Esophagus muscularis mucosa (tissue), 4 donors: ENCODE measurements at regions not wholly inside any gene's neighbourhood (a gene's known extent, or its start where the extent isn't known, plus 50 kb on each side); places are given as distances from the start of the nearest gene placed in this dataset.

Experiments used
- CTCF ChIP-seq, 3 experiments: fragments of 200-600 bp in 2 of 3; fragments of 450-650 bp in 1 of 3; sonication (generic) in 2 of 3; IDR thresholded peaks; one replicate each; pipeline ENCODE4 v1.5.1; 2017 to 2019; ENCODE audit warnings: antibody characterized with exemption in 3 of 3, mild to moderate bottlenecking in 2 of 3, moderate library complexity in 1 of 3
- EP300 ChIP-seq: sonication (generic); formaldehyde crosslinking; IDR thresholded peaks from one replicate; pipeline ENCODE4 v1.6.1; 2017; ENCODE audit warnings: antibody characterized with exemption
- POLR2A ChIP-seq: fragments of 450-650 bp; IDR thresholded peaks from one replicate; pipeline ENCODE4 v1.6.1; 2017; ENCODE audit warnings: antibody characterized with exemption, moderate library complexity, mild to moderate bottlenecking, low read depth
- POLR2AphosphoS5 ChIP-seq, 2 donors: sonication (generic); formaldehyde crosslinking; IDR thresholded peaks; one replicate each; pipeline ENCODE4 v1.6.1; 2017; ENCODE audit warnings: antibody characterized with exemption in 2 of 2

DNA sequence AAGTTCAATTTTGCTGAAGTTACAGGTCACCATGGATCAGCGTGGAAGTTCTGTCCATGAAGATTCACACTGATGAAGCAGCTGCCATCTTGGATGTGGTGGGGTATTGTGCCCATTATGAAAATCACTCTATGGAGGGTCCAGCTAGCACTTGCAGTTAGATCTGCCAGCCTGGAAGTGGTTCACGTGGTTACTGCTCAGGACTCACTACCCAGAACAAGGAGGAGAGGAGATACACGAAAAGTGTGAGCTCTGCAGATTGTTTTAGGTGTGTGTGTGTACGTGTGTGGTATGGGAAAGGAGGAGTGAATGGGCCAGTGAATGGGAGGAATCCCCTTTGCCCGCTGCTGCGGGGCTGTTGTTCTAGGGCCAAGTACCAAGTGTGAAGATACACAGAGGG, 333.4 kb downstream of the MAF start:
- TF ChIP-seq CTCF (IDR thresholded peaks at IDR 0.05) (no peak), POLR2A (no peak), POLR2AphosphoS5 (IDR thresholded peaks at IDR 0.05) (no peak), EP300 (no peak)
